ENCODE measurements at regions not wholly inside any gene's neighbourhood (a gene's known extent, or its start where the extent isn't known, plus 50 kb on each side); places are given as distances from the start of the nearest gene placed in this dataset.
A peak's percentile ranks its signal among the peaks of the same experiment; 100 is the strongest.

DNA sequence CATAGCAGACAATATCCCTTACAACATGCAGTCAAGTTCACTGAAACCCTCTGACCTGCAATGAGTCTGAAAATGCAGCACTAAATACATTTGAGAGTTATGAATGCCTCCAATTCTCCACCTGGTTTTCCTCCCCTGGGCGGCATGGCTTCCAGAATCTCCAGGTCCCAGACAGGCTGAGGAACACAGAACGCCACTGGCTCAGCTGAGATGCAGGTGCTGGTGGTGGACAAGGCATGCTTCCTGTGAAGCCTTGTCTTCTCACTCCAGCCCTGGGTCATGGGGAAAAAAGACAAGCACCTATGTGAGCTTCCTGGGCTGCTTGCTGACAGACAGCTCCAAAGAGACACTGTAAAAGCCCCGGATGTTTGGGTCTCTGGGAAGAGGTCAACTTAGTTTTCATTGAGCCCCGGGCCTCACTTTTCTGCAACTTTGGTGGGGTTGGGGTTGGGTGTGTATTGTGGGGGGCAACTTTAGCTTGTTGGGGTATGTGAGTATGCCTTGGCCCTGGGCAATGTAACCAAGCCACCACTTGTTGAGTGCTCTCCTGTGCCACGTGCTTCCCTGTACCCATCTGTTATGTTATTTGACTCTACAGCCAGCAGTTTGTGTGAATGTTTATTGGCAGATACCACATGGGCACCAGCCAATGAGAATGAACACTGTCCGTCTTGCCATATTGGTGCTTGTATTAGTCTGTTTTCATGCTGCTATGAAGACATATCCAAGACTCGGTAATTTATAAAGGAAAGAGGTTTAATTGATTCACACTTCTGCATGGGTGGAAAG lies 127.8 kb downstream of the EMX2 start:
- no peaks in the 10 kb centered on the region for H3K9me3 ChIP-seq (ENCODE audit: control insufficient read depth, insufficient read depth, low read depth, low read length)
- no peaks in the 10 kb centered on the region for H3K4me1 ChIP-seq (ENCODE audit: control insufficient read depth, insufficient read depth, low read length)
- H3K36me3 ChIP-seq (ENCODE audit: control insufficient read depth in 2 of 2, insufficient read depth in 1 of 2, low read length in 2 of 2): no peaks in the 10 kb centered on the region
- no peak overlapping the region for H3K4me3 ChIP-seq (ENCODE audit: low read depth, low read length)
- H3K27ac ChIP-seq (ENCODE audit: extremely low read depth, low read depth, low read length): no peak overlapping the region
- ChIA-PET POLR2A (no interaction called here), CTCF (interaction anchor here (0.6 kb wide), 1 partner anchor 506 kb away, joined by 3 read pairs; no protein-coding TSS in a partner anchor)
- TF ChIP-seq BCL11A (tag by site-specific recombination; IDR thresholded peaks at IDR 0.05; ENCODE audit: low read depth) (no peak), ZNF777 (tag by site-specific recombination; IDR thresholded peaks at IDR 0.05; ENCODE audit: borderline replicate concordance) (no peak), ZNF768 (tag by site-specific recombination; IDR thresholded peaks at IDR 0.05) (no peak), GLIS2 (tag by site-specific recombination; IDR thresholded peaks at IDR 0.05) (no peak), ZNF10 (tag by site-specific recombination; IDR thresholded peaks at IDR 0.05) (no peak), ZNF239 (tag by site-specific recombination; IDR thresholded peaks at IDR 0.05) (no peak), SCRT2 (tag by site-specific recombination; IDR thresholded peaks at IDR 0.05) (peak; percentile 61), ZNF530 (tag by site-specific recombination; IDR thresholded peaks at IDR 0.05; ENCODE audit: low read depth) (no peak), SETDB1 (IDR thresholded peaks at IDR 0.05; ENCODE audit: insufficient read length, low read length) (no peak), ZNF350 (tag by site-specific recombination; IDR thresholded peaks at IDR 0.05) (no peak), SCRT1 (tag by site-specific recombination; IDR thresholded peaks at IDR 0.05; ENCODE audit: borderline replicate concordance) (0 out of 2 replicates have a peak, but pooled peaks have one; percentile 17), ZNF140 (tag by site-specific recombination; IDR thresholded peaks at IDR 0.05) (no peak), ZNF391 (tag by site-specific recombination; IDR thresholded peaks at IDR 0.05; ENCODE audit: borderline replicate concordance, low read depth) (no peak)
- TF ChIP-seq, protein P1, sequence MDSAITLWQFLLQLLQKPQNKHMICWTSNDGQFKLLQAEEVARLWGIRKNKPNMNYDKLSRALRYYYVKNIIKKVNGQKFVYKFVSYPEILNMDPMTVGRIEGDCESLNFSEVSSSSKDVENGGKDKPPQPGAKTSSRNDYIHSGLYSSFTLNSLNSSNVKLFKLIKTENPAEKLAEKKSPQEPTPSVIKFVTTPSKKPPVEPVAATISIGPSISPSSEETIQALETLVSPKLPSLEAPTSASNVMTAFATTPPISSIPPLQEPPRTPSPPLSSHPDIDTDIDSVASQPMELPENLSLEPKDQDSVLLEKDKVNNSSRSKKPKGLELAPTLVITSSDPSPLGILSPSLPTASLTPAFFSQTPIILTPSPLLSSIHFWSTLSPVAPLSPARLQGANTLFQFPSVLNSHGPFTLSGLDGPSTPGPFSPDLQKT (IDR thresholded peaks at IDR 0.05; ENCODE audit: borderline replicate concordance, low read depth, low read length): no peak
- TF ChIP-seq, protein P2, sequence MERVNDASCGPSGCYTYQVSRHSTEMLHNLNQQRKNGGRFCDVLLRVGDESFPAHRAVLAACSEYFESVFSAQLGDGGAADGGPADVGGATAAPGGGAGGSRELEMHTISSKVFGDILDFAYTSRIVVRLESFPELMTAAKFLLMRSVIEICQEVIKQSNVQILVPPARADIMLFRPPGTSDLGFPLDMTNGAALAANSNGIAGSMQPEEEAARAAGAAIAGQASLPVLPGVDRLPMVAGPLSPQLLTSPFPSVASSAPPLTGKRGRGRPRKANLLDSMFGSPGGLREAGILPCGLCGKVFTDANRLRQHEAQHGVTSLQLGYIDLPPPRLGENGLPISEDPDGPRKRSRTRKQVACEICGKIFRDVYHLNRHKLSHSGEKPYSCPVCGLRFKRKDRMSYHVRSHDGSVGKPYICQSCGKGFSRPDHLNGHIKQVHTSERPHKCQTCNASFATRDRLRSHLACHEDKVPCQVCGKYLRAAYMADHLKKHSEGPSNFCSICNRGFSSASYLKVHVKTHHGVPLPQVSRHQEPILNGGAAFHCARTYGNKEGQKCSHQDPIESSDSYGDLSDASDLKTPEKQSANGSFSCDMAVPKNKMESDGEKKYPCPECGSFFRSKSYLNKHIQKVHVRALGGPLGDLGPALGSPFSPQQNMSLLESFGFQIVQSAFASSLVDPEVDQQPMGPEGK (tag by site-specific recombination; IDR thresholded peaks at IDR 0.05): no peak
- TF ChIP-seq, protein P3, sequence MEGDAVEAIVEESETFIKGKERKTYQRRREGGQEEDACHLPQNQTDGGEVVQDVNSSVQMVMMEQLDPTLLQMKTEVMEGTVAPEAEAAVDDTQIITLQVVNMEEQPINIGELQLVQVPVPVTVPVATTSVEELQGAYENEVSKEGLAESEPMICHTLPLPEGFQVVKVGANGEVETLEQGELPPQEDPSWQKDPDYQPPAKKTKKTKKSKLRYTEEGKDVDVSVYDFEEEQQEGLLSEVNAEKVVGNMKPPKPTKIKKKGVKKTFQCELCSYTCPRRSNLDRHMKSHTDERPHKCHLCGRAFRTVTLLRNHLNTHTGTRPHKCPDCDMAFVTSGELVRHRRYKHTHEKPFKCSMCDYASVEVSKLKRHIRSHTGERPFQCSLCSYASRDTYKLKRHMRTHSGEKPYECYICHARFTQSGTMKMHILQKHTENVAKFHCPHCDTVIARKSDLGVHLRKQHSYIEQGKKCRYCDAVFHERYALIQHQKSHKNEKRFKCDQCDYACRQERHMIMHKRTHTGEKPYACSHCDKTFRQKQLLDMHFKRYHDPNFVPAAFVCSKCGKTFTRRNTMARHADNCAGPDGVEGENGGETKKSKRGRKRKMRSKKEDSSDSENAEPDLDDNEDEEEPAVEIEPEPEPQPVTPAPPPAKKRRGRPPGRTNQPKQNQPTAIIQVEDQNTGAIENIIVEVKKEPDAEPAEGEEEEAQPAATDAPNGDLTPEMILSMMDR (tag by site-specific recombination; IDR thresholded peaks at IDR 0.05): no peak

DNA sequence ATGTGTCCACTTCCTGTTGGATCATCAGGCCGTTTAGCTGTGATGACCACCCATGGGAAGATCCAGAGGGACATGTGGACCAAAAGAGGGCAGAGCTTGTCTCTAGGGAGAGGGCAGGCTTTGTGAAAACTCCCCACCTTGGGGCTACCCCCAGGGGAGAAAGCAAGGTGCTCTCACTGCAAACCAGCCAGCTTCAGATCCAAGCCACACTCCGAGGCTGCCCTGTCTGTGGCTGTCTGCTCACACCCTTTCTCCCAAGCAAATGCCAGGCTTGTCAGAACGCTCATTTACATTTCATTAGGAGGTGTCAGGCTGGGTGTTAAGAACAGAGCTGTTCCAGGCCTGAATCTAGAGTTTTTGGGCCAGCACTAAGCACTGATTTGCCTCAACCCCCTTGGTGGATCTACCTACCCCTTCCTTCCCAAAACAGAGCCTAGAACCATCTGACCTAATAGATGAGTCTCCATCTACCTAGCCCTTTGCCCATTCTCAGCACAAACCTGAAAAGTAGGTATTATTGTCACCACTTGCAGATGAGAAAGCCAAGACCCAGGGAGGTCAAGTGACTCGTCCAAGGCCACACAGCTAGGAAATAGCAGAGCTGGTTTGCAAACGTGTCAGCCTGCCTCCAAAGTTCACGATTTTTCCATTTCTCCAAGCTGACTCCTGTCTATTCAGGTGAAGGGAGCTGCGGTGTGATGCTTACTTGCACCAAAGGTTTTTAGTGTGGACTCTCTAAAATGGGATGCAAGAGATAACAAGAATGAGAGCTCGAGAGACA lies 130.9 kb downstream of the EMX2 start:
- Histone ChIP-seq H3K36me3 (ENCODE audit: control insufficient read depth in 2 of 2, insufficient read depth in 1 of 2, low read length in 2 of 2) (no peaks in the 10 kb centered on the region), H3K4me3 (ENCODE audit: low read depth, low read length) (no peak overlapping the region), H3K9me3 (ENCODE audit: control insufficient read depth, insufficient read depth, low read depth, low read length) (no peaks in the 10 kb centered on the region), H3K27ac (ENCODE audit: extremely low read depth, low read depth, low read length) (no peak overlapping the region), H3K4me1 (ENCODE audit: control insufficient read depth, insufficient read depth, low read length) (no peaks in the 10 kb centered on the region)
- POLR2A ChIA-PET: no interaction called here
- CTCF ChIA-PET: interaction anchor here (1.0 kb wide), 1 partner anchor 177 kb away, joined by 5 read pairs; no protein-coding TSS in a partner anchor
- TF ChIP-seq ZNF155 (tag by site-specific recombination; IDR thresholded peaks at IDR 0.05) (no peak), ZNF19 (tag by site-specific recombination; IDR thresholded peaks at IDR 0.05; ENCODE audit: low read depth) (no peak), ZNF184 (tag by site-specific recombination; IDR thresholded peaks at IDR 0.05) (no peak), ZSCAN30 (tag by site-specific recombination; IDR thresholded peaks at IDR 0.05) (no peak)
- TF ChIP-seq, protein P4, sequence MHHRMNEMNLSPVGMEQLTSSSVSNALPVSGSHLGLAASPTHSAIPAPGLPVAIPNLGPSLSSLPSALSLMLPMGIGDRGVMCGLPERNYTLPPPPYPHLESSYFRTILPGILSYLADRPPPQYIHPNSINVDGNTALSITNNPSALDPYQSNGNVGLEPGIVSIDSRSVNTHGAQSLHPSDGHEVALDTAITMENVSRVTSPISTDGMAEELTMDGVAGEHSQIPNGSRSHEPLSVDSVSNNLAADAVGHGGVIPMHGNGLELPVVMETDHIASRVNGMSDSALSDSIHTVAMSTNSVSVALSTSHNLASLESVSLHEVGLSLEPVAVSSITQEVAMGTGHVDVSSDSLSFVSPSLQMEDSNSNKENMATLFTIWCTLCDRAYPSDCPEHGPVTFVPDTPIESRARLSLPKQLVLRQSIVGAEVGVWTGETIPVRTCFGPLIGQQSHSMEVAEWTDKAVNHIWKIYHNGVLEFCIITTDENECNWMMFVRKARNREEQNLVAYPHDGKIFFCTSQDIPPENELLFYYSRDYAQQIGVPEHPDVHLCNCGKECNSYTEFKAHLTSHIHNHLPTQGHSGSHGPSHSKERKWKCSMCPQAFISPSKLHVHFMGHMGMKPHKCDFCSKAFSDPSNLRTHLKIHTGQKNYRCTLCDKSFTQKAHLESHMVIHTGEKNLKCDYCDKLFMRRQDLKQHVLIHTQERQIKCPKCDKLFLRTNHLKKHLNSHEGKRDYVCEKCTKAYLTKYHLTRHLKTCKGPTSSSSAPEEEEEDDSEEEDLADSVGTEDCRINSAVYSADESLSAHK (tag by site-specific recombination; IDR thresholded peaks at IDR 0.05): no peak
- TF ChIP-seq, protein P5, sequence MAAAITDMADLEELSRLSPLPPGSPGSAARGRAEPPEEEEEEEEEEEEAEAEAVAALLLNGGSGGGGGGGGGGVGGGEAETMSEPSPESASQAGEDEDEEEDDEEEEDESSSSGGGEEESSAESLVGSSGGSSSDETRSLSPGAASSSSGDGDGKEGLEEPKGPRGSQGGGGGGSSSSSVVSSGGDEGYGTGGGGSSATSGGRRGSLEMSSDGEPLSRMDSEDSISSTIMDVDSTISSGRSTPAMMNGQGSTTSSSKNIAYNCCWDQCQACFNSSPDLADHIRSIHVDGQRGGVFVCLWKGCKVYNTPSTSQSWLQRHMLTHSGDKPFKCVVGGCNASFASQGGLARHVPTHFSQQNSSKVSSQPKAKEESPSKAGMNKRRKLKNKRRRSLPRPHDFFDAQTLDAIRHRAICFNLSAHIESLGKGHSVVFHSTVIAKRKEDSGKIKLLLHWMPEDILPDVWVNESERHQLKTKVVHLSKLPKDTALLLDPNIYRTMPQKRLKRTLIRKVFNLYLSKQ (tag by site-specific recombination; IDR thresholded peaks at IDR 0.05; ENCODE audit: borderline replicate concordance): no peak
- TF ChIP-seq, protein P6, sequence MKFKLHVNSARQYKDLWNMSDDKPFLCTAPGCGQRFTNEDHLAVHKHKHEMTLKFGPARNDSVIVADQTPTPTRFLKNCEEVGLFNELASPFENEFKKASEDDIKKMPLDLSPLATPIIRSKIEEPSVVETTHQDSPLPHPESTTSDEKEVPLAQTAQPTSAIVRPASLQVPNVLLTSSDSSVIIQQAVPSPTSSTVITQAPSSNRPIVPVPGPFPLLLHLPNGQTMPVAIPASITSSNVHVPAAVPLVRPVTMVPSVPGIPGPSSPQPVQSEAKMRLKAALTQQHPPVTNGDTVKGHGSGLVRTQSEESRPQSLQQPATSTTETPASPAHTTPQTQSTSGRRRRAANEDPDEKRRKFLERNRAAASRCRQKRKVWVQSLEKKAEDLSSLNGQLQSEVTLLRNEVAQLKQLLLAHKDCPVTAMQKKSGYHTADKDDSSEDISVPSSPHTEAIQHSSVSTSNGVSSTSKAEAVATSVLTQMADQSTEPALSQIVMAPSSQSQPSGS (tag by site-specific recombination; IDR thresholded peaks at IDR 0.05; ENCODE audit: low read depth): no peak
